ENCODE measurements at regions not wholly inside any gene's neighbourhood (a gene's known extent, or its start where the extent isn't known, plus 50 kb on each side); places are given as distances from the start of the nearest gene placed in this dataset.

- no peaks in the 10 kb centered on the region for H3K4me1 ChIP-seq
- TF ChIP-seq EP300 (IDR thresholded peaks at IDR 0.05) (no peak), POLR2A (IDR thresholded peaks at IDR 0.05; ENCODE audit: low read depth) (no peak)
- TF ChIP-seq, protein P1, sequence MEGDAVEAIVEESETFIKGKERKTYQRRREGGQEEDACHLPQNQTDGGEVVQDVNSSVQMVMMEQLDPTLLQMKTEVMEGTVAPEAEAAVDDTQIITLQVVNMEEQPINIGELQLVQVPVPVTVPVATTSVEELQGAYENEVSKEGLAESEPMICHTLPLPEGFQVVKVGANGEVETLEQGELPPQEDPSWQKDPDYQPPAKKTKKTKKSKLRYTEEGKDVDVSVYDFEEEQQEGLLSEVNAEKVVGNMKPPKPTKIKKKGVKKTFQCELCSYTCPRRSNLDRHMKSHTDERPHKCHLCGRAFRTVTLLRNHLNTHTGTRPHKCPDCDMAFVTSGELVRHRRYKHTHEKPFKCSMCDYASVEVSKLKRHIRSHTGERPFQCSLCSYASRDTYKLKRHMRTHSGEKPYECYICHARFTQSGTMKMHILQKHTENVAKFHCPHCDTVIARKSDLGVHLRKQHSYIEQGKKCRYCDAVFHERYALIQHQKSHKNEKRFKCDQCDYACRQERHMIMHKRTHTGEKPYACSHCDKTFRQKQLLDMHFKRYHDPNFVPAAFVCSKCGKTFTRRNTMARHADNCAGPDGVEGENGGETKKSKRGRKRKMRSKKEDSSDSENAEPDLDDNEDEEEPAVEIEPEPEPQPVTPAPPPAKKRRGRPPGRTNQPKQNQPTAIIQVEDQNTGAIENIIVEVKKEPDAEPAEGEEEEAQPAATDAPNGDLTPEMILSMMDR (IDR thresholded peaks at IDR 0.05): no peak
- no peak for DNase-seq (ENCODE audit: extremely low spot score)
- H3K4me3 ChIP-seq: no peak overlapping the region
- intact Hi-C loops (cut with DNase I): no loop called here
- no peaks in the 10 kb centered on the region for H3K27me3 ChIP-seq
- no peaks in the 10 kb centered on the region for H3K9me3 ChIP-seq
- no peaks in the 10 kb centered on the region for H3K36me3 ChIP-seq
- WGBS: 58% methylated on average over 2 of the region's 2 CpGs
- no peak overlapping the region for H3K27ac ChIP-seq (replicated peaks in 1 of 4)
Observed at GRCh38 chr14:42555365-42555764, 948.7 kb downstream of the LRFN5 start.

- Histone ChIP-seq H3K27ac (replicated peaks in 1 of 4) (no peak overlapping the region), H3K36me3 (no peaks in the 10 kb centered on the region), H3K4me1 (no peaks in the 10 kb centered on the region), H3K4me3 (no peak overlapping the region), H3K27me3 (no peaks in the 10 kb centered on the region), H3K9me3 (no peaks in the 10 kb centered on the region)
- TF ChIP-seq EP300 (IDR thresholded peaks at IDR 0.05) (no peak), POLR2A (IDR thresholded peaks at IDR 0.05; ENCODE audit: low read depth) (no peak), POLR2AphosphoS5 (IDR thresholded peaks at IDR 0.05) (no peak)
- TF ChIP-seq, protein P1 (IDR thresholded peaks at IDR 0.05): no peak
- DNase-seq (ENCODE audit: extremely low spot score): no peak
- intact Hi-C loops (cut with DNase I): no loop called here
- WGBS: 95% methylated on average over 2 of the region's 2 CpGs
Observed at GRCh38 chr14:42554091-42554490, 947.4 kb downstream of the LRFN5 start.

DNA sequence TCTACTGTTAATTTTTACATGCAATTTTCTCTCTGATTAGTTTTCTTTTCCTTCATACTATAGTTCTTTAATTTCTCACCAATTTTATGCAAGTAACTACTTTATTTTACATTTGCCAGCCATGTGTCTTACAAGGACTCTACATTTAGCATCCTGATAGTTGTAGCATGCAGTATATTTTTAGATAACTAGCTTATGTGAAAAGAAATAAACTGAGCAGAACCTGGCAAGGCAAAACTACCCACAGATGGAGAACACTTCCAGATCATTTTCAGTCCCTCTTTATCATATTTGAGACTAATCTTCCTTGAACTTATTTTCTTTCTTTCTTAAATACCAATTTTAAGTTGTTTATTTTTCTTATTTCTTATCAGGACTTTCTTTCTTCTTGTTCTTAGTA, 943.6 kb downstream of the LRFN5 start:
- Histone ChIP-seq H3K4me3 (no peak overlapping the region), H3K4me1 (no peaks in the 10 kb centered on the region), H3K9me3 (no peaks in the 10 kb centered on the region), H3K27ac (replicated peaks in 1 of 4) (no peak overlapping the region), H3K36me3 (no peaks in the 10 kb centered on the region), H3K27me3 (no peaks in the 10 kb centered on the region)
- no peak for TF ChIP-seq EP300 (IDR thresholded peaks at IDR 0.05)
- no peak for TF ChIP-seq POLR2AphosphoS5 (IDR thresholded peaks at IDR 0.05)
- TF ChIP-seq, protein P1 (IDR thresholded peaks at IDR 0.05): no peak
- no peak for TF ChIP-seq POLR2A (IDR thresholded peaks at IDR 0.05; ENCODE audit: low read depth)
- DNase-seq (ENCODE audit: extremely low spot score): no peak
- intact Hi-C loops (cut with DNase I): no loop called here

DNA sequence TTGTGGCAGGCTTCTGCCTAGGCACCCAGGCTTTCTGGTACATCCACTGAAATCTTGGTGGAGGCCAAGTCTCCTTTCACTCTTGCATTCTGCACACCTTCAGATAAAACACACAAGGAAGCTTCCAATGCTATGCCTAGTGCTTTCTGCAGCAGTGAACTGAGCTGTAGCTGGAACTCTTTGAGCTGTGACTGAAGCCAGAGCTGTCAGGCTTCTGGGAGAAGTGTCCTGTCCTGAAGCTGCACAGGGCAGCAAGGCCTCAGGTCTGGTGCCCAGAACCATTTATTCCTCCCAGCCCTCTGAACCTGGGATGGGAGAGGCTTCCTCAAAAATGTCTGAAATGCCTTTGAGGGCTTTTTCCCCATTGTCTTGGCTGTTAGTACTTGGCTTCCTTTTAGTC, 941.7 kb downstream of the LRFN5 start:
- Histone ChIP-seq H3K27me3 (no peaks in the 10 kb centered on the region), H3K27ac (replicated peaks in 1 of 4) (no peak overlapping the region), H3K9me3 (no peaks in the 10 kb centered on the region), H3K4me3 (no peak overlapping the region), H3K4me1 (no peaks in the 10 kb centered on the region), H3K36me3 (no peaks in the 10 kb centered on the region)
- intact Hi-C loops (cut with DNase I): no loop called here
- TF ChIP-seq, protein P1 (IDR thresholded peaks at IDR 0.05): no peak
- TF ChIP-seq POLR2A (IDR thresholded peaks at IDR 0.05; ENCODE audit: low read depth): no peak
- TF ChIP-seq EP300 (IDR thresholded peaks at IDR 0.05): no peak
- TF ChIP-seq POLR2AphosphoS5 (IDR thresholded peaks at IDR 0.05): no peak
- DNase-seq (ENCODE audit: extremely low spot score): no peak

- no peak for DNase-seq (ENCODE audit: extremely low spot score)
- H3K4me3 ChIP-seq: no peak overlapping the region
- H3K27me3 ChIP-seq: no peaks in the 10 kb centered on the region
- 57% methylated on average over 2 of the region's 2 CpGs for WGBS
- no peaks in the 10 kb centered on the region for H3K4me1 ChIP-seq
- H3K36me3 ChIP-seq: no peaks in the 10 kb centered on the region
- H3K9me3 ChIP-seq: no peaks in the 10 kb centered on the region
- intact Hi-C loops (cut with DNase I): no loop called here
- no peak for TF ChIP-seq EP300 (IDR thresholded peaks at IDR 0.05)
- TF ChIP-seq, protein P1 (IDR thresholded peaks at IDR 0.05): no peak
- TF ChIP-seq POLR2A (IDR thresholded peaks at IDR 0.05; ENCODE audit: low read depth): no peak
- no peak for TF ChIP-seq POLR2AphosphoS5 (IDR thresholded peaks at IDR 0.05)
- H3K27ac ChIP-seq (replicated peaks in 1 of 4): no peak overlapping the region
Observed at GRCh38 chr14:42545636-42546035, 939.0 kb downstream of the LRFN5 start.
